Endothelial cell of umbilical vein (primary cell): ENCODE measurements at regions not wholly inside any gene's neighbourhood (a gene's known extent, or its start where the extent isn't known, plus 50 kb on each side); places are given as distances from the start of the nearest gene placed in this dataset.

Experiments
- BruUV-seq: library from RNA; stranded (reverse); fragments of 400-500 nt; replicated peaks from 2 replicates; lab custom pipeline; 2021; lab: Mats Ljungman, UMichigan
- CTCF ChIA-PET: fragments of 300-600, 350-600 bp; sonication (Branson Sonifier 250); formaldehyde crosslinking; loops from one replicate; lab custom pipeline; 2021; ENCODE audit warnings: antibody characterized with exemption, inconsistent platforms; lab: Charles Lee
- POLR2A ChIA-PET: fragments of 300-600, 350-600 bp; sonication (Branson Sonifier 250); formaldehyde crosslinking; loops from one replicate; lab custom pipeline; 2021; ENCODE audit warnings: antibody characterized with exemption, inconsistent platforms; lab: Charles Lee
- DNase-seq: peaks from one replicate; pipeline ENCODE4 v3.0.0-alpha.2; 2011; ENCODE audit warnings: low read depth, low spot score
- FAIRE-seq: peaks from 2 replicates; lab custom pipeline; 2011; peaks lifted over from hg19 to GRCh38; lab: Jason Lieb, UNC
- H2AFZ ChIP-seq: 2 replicates; pipeline ENCODE4 v1.6.0; 2012; ENCODE audit warnings: low read depth, low read length, control low read depth, inconsistent platforms
- H3K27ac ChIP-seq: 2 replicates; pipeline ENCODE4 v1.5.1; 2011; ENCODE audit warnings: low read depth, mild to moderate bottlenecking, control low read depth, low read length, moderate library complexity; ENCODE audit not compliant: insufficient read depth
- H3K27me3 ChIP-seq, 2 experiments: 2 replicates each; pipeline versions ENCODE4 v1.6.0 to v1.6.1; 2011; ENCODE audit warnings: low read length in 2 of 2, mixed read lengths in 1 of 2; ENCODE audit not compliant: control insufficient read depth in 2 of 2, insufficient read depth in 2 of 2
- H3K36me3 ChIP-seq, 2 experiments: 2 replicates in 1 of 2; 3 replicates in 1 of 2; pipeline ENCODE4 v1.5.1; 2011; ENCODE audit warnings: low read length in 2 of 2, mild to moderate bottlenecking in 1 of 2, moderate library complexity in 1 of 2; ENCODE audit not compliant: control insufficient read depth in 2 of 2, insufficient read depth in 2 of 2; ENCODE audit errors: extremely low read depth in 1 of 2
- H3K4me1 ChIP-seq: 3 replicates; pipeline ENCODE4 v1.5.1; 2011; ENCODE audit warnings: mild to moderate bottlenecking, low read length; ENCODE audit not compliant: control insufficient read depth, insufficient read depth; ENCODE audit errors: extremely low read depth
- H3K4me2 ChIP-seq: 2 replicates; pipeline ENCODE4 v1.6.1; 2011; ENCODE audit warnings: low read length, control low read depth, mixed read lengths; ENCODE audit not compliant: insufficient read depth
- H3K4me3 ChIP-seq, 3 experiments: fragments of 200-600 bp in 1 of 3; sonication (generic), shearing (Covaris generic) in 1 of 3; replicated peaks in 1 of 3; 2 replicates each; pipeline ENCODE4 v1.5.1; 2011 to 2016; ENCODE audit warnings: control low read depth in 3 of 3, low read length in 3 of 3, mild to moderate bottlenecking in 2 of 3, inconsistent platforms in 1 of 3, low read depth in 1 of 3, moderate library complexity in 1 of 3; ENCODE audit not compliant: insufficient read depth in 1 of 3
- H3K79me2 ChIP-seq: 2 replicates; pipeline ENCODE4 v1.6.0; 2012; ENCODE audit warnings: low read length, inconsistent platforms; ENCODE audit not compliant: control insufficient read depth, insufficient read depth
- H3K9ac ChIP-seq: replicated peaks from 2 replicates; pipeline ENCODE3; 2011; ENCODE audit warnings: low read length, control low read depth; ENCODE audit not compliant: insufficient read depth; ENCODE audit errors: extremely low read depth
- H3K9me1 ChIP-seq: replicated peaks from 3 replicates; pipeline ENCODE4 v1.6.0; 2011; ENCODE audit warnings: mild to moderate bottlenecking, low read length; ENCODE audit not compliant: control insufficient read depth, insufficient read depth; ENCODE audit errors: extremely low read depth
- H3K9me3 ChIP-seq: replicated peaks from 2 replicates; pipeline ENCODE4 v1.5.1; 2012; ENCODE audit warnings: low read length, inconsistent platforms; ENCODE audit not compliant: control insufficient read depth, insufficient read depth
- H4K20me1 ChIP-seq: replicated peaks from 2 replicates; pipeline ENCODE3; 2011; ENCODE audit warnings: mild to moderate bottlenecking, low read length; ENCODE audit not compliant: control insufficient read depth, insufficient read depth; ENCODE audit errors: extremely low read depth
- EZH2 ChIP-seq: IDR thresholded peaks from 2 replicates; pipeline ENCODE4 v1.6.1; 2012; ENCODE audit warnings: borderline replicate concordance, low read depth, mild to moderate bottlenecking, moderate library complexity, low read length, inconsistent platforms; ENCODE audit not compliant: severe bottlenecking
- FOS ChIP-seq: IDR thresholded peaks from 2 replicates; pipeline ENCODE4 v1.6.1; 2011; ENCODE audit warnings: mild to moderate bottlenecking, low read length, moderate library complexity, borderline replicate concordance; ENCODE audit not compliant: insufficient read depth
- GATA2 ChIP-seq: IDR thresholded peaks from 2 replicates; pipeline ENCODE4 v1.7.0; 2011; ENCODE audit warnings: low read depth, mild to moderate bottlenecking, moderate library complexity, mixed read lengths, low read length; ENCODE audit not compliant: insufficient read length, insufficient read depth
- JUN ChIP-seq: IDR thresholded peaks from 2 replicates; pipeline ENCODE4 v1.6.1; 2011; ENCODE audit warnings: borderline replicate concordance, low read depth; ENCODE audit not compliant: insufficient read length, insufficient read depth
- MYC ChIP-seq: IDR thresholded peaks from one replicate; pipeline ENCODE4 v1.6.1; 2011; ENCODE audit warnings: mild to moderate bottlenecking, low read depth, low read length
- POLR2A ChIP-seq: IDR thresholded peaks from 2 replicates; pipeline ENCODE4 v1.6.1; 2012; ENCODE audit warnings: low read depth, mild to moderate bottlenecking, control low read depth, low read length
- POLR2AphosphoS5 ChIP-seq: IDR thresholded peaks from 2 replicates; pipeline ENCODE4 v1.6.1; 2012; ENCODE audit warnings: low read depth, mild to moderate bottlenecking, control low read depth, low read length, moderate library complexity; ENCODE audit not compliant: insufficient read depth
- dilution Hi-C: fragments of 300-500 bp; cut with MboI; formaldehyde crosslinking; loops from one replicate; pipeline ENCODE4 v1.15.0; 2019; ENCODE audit warnings: low sequenced_read_pairs; ENCODE audit not compliant: extremely low pct_ligation_motif_present
- intact Hi-C: fragments of 100-400 bp; cut with micrococcal nuclease; formaldehyde crosslinking; loops from one replicate; pipeline ENCODE4 v1.10.0; 2022
- TF ChIP-seq, protein P1 (sequence below): IDR thresholded peaks from 2 replicates; pipeline ENCODE4 v1.6.1; 2011; ENCODE audit not compliant: insufficient read depth, insufficient read length
- TF ChIP-seq, protein P2 (sequence below), 2 donors: IDR thresholded peaks; 1 replicate in 1 of 2; 2 replicates in 1 of 2; pipeline ENCODE4 v1.5.1; 2011; ENCODE audit warnings: low read length in 2 of 2, mild to moderate bottlenecking in 2 of 2, moderate library complexity in 2 of 2, control low read depth in 1 of 2, inconsistent platforms in 1 of 2, low read depth in 1 of 2; ENCODE audit not compliant: insufficient read depth in 1 of 2; ENCODE audit errors: extremely low read depth in 1 of 2

DNA sequence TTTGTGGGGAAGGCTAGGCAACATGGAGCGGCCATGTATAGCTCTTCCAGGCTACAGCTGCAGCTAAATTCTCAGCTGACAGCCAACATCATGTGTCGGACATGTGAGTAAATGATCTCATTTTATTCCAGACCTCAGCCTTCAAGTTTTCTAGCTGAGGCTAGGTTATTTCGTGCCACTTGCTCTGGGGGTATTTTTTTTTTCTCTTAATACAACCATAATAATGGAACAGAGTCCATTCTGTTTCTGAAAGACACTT, 573.5 kb downstream of the CD109 start:
- H3K9me1 ChIP-seq: peaks cover 4% of the 10 kb centered on the region
- BruUV-seq: no TSS peak
- no peaks in the 10 kb centered on the region for H4K20me1 ChIP-seq
- dilution Hi-C loops: no loop called here
- H3K4me3 ChIP-seq: no peak overlapping the region
- H3K79me2 ChIP-seq: no peaks in the 10 kb centered on the region
- no peak for DNase-seq
- no peak overlapping the region for H3K9ac ChIP-seq
- H3K27ac ChIP-seq: no peak overlapping the region
- H3K9me3 ChIP-seq: no peaks in the 10 kb centered on the region
- intact Hi-C loops: no loop called here
- no peak for TF ChIP-seq FOS
- TF ChIP-seq, protein P1, sequence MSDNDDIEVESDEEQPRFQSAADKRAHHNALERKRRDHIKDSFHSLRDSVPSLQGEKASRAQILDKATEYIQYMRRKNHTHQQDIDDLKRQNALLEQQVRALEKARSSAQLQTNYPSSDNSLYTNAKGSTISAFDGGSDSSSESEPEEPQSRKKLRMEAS: no peak
- TF ChIP-seq JUN: no peak
- no peak for TF ChIP-seq GATA2
- TF ChIP-seq, protein P2, sequence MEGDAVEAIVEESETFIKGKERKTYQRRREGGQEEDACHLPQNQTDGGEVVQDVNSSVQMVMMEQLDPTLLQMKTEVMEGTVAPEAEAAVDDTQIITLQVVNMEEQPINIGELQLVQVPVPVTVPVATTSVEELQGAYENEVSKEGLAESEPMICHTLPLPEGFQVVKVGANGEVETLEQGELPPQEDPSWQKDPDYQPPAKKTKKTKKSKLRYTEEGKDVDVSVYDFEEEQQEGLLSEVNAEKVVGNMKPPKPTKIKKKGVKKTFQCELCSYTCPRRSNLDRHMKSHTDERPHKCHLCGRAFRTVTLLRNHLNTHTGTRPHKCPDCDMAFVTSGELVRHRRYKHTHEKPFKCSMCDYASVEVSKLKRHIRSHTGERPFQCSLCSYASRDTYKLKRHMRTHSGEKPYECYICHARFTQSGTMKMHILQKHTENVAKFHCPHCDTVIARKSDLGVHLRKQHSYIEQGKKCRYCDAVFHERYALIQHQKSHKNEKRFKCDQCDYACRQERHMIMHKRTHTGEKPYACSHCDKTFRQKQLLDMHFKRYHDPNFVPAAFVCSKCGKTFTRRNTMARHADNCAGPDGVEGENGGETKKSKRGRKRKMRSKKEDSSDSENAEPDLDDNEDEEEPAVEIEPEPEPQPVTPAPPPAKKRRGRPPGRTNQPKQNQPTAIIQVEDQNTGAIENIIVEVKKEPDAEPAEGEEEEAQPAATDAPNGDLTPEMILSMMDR (IDR thresholded peaks at IDR 0.05; ENCODE audit: extremely low read depth in 1 of 2, insufficient read depth in 1 of 2, low read depth in 1 of 2, low read length in 2 of 2): no peak
- TF ChIP-seq POLR2A: no peak
- TF ChIP-seq EZH2: no peak
- no peak for TF ChIP-seq POLR2AphosphoS5
- no peak for TF ChIP-seq MYC
- no peaks in the 10 kb centered on the region for H3K4me1 ChIP-seq
- H3K36me3 ChIP-seq: no peaks in the 10 kb centered on the region
- H2AFZ ChIP-seq: no peak overlapping the region
- no peak overlapping the region for H3K4me2 ChIP-seq
- FAIRE-seq: no peak
- ChIA-PET POLR2A (no interaction called here), CTCF (no interaction called here)
- H3K27me3 ChIP-seq: peaks cover 0 to 4% of the 10 kb centered on the region in 2 experiments
